ENCODE measurements at regions not wholly inside any gene's neighbourhood (a gene's known extent, or its start where the extent isn't known, plus 50 kb on each side); places are given as distances from the start of the nearest gene placed in this dataset.
"Not testable (repeated sequence)": the region's sequence is repeated elsewhere in the genome, so short reads cannot be mapped to it uniquely, and the experiment has no call there.

DNA sequence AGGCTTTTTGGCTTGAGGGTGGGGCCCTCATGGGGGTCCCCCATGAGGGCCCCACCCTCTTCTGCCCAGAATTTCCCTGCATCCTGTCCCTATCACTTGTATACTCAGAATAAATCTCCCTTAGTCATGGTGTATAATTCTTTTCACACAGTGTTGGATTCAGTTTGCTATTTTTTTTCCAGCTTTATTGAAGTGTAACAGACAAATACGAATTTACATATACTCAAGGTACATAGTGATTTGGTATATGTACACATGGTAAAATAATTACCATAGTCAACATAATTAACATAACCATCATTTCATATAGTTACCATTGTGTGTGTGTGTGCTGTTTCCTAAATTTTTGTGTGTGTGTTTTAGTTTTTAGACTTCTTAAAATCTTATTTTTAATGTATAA, 289.4 kb downstream of the CNTNAP3B start:
- POLR2A ChIA-PET; H3K4me3 Mint-ChIP-seq; DNase-seq; CTCF ChIA-PET; H3K4me1 Mint-ChIP-seq (ENCODE audit: low read depth); H3K27ac Mint-ChIP-seq; H3K9me3 Mint-ChIP-seq; H3K27me3 Mint-ChIP-seq; H3K36me3 Mint-ChIP-seq; intact Hi-C loops (cut with micrococcal nuclease): not testable (repeated sequence)

DNA sequence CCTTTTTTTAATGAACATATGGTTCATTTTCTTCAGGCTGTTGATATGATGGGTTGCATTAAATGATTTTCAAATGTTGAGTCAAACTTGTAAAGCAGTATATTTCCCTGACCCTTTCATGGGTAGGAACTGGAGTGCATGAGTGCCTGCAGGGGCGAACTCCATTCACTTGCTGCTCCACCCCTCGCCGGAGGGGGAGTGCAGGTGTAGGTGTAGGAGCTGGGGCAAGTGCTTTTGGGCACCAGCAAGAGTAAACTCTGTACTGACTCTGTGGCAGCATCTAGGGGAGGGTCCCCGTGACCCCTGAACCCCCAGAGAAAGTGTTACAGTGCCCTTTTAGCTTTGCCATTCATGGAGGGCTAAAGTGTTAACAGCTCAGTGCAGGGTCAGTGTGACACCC, 290.3 kb downstream of the CNTNAP3B start:
- H3K27me3 Mint-ChIP-seq; CTCF ChIA-PET; intact Hi-C loops (cut with micrococcal nuclease); H3K27ac Mint-ChIP-seq; H3K4me1 Mint-ChIP-seq (ENCODE audit: low read depth); DNase-seq; H3K9me3 Mint-ChIP-seq; H3K36me3 Mint-ChIP-seq; H3K4me3 Mint-ChIP-seq; POLR2A ChIA-PET: not testable (repeated sequence)

DNA sequence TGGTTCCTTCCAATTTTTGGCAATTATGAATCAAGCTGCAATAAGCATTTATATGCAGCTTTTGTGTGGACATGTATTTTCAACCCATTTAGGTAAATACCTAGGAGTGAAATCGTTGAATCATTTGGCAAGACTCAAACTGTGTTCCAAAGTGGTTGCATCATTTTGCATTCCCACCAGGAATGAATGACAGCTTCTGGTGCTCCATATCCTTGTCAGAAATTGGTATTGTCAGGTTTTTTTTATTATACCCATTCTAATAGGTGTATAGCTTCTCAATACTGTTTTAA, 290.7 kb downstream of the CNTNAP3B start:
- CTCF ChIA-PET; H3K36me3 Mint-ChIP-seq; DNase-seq; H3K4me3 Mint-ChIP-seq; H3K27ac Mint-ChIP-seq; H3K27me3 Mint-ChIP-seq; H3K4me1 Mint-ChIP-seq (ENCODE audit: low read depth); intact Hi-C loops (cut with micrococcal nuclease); POLR2A ChIA-PET; H3K9me3 Mint-ChIP-seq: not testable (repeated sequence)

DNA sequence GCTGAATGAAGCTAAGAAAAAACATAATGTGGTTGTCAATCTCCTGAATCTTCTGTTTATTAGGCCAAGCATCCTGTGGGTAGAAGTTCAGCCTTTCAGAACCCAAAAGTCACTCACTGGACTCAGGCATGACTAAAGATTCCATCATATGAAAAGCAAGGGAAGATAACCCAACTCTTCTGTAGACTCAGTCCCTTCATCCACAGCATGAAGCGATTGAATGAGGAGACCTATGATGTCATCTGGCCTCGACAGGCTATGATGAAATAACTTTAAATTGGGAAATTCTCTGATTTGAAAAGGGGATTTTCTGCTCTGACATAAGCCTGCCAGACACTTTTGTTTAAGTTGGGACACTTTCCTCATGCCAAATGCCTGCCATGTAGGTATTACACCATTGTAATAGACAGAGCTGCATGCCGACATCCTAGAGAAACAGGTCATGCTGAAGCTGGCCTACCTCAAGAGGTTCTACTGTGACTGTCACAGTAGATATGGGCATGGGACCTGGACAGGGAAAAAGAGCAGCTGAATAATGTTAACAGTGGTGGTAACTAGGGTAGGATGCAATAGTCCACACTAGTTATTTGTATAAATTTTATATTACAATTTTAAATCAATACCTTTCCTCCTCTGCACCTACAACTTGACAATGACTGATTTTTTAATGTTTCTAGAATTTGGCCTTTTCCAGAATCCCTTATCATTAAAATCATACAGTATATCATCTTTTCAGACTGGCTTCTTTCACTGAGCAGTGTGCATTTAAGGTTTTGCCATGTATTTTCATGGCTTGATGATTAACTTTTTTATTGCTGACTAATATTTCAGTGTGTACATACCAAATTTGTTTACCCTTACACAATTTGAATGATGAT, 291.3 kb downstream of the CNTNAP3B start:
- H3K4me1 Mint-ChIP-seq (ENCODE audit: low read depth); H3K27ac Mint-ChIP-seq; intact Hi-C loops (cut with micrococcal nuclease); DNase-seq; POLR2A ChIA-PET; H3K27me3 Mint-ChIP-seq; H3K9me3 Mint-ChIP-seq; H3K4me3 Mint-ChIP-seq; H3K36me3 Mint-ChIP-seq; CTCF ChIA-PET: not testable (repeated sequence)

DNA sequence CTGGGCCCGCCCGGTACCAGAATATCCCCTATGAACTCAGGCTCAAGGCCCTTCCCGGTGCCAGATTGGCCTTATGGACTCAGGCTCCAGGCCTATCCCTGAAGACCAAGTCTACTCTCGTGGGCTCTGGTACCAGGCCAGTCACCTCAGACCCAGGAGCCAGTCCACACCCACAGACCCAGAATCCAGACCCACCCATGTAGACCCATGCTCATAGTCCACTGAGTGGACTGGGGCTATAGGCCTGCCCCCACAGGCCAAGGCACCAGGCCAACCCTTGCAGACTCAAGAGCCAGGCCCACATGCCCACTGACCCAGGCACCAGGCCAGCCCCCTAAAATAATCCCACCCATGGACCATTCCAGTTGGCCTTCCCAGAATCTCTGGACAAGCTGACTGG, 296.1 kb downstream of the CNTNAP3B start:
- POLR2A ChIA-PET; H3K27me3 Mint-ChIP-seq; H3K4me3 Mint-ChIP-seq; CTCF ChIA-PET; DNase-seq; intact Hi-C loops (cut with micrococcal nuclease); H3K36me3 Mint-ChIP-seq; H3K9me3 Mint-ChIP-seq; H3K27ac Mint-ChIP-seq; H3K4me1 Mint-ChIP-seq (ENCODE audit: low read depth): not testable (repeated sequence)

DNA sequence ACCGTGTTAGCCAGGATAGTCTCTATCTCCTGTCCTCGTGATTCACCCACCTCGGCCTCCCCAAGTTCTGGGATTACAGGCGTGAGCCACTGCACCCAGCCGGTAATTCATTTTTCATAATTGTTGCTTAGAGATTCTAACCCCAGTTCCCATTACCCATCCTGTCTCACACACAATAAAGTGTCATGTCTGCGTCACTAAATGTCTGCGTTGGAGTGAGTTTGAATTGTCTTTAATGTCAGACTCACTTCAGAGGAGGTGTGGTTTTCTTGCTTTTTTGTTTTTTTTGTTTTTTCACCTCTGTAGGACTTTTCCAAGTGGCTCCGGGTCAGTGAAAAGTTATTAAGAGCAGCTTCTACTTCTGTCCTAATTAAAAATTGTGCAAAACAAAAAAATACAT, 304.5 kb downstream of the CNTNAP3B start:
- CTCF ChIA-PET; POLR2A ChIA-PET; DNase-seq; intact Hi-C loops (cut with micrococcal nuclease); H3K4me1 Mint-ChIP-seq (ENCODE audit: low read depth); H3K36me3 Mint-ChIP-seq; H3K27me3 Mint-ChIP-seq; H3K27ac Mint-ChIP-seq; H3K9me3 Mint-ChIP-seq; H3K4me3 Mint-ChIP-seq: not testable (repeated sequence)

DNA sequence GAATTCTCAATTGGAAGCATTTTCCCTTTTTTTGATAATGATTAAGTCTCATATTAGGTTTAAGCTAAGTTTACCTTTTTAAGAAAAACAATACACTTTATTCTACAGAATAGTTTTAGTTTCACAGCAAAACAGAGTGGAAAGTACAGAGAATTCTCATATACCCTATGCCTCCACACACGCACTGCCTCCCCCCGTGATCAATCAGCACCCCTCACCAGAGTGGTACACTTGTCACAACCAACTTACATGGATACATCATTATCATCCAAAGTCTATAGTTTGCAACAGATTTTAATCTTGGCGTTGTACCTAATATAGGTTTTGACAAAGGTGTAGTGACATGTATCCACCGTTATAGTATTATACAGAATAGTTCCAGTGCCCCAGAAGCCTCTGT, 326.5 kb downstream of the CNTNAP3B start:
- H3K9me3 Mint-ChIP-seq; H3K27ac Mint-ChIP-seq; POLR2A ChIA-PET; DNase-seq; intact Hi-C loops (cut with micrococcal nuclease); H3K36me3 Mint-ChIP-seq; H3K4me1 Mint-ChIP-seq (ENCODE audit: low read depth); H3K27me3 Mint-ChIP-seq; CTCF ChIA-PET; H3K4me3 Mint-ChIP-seq: not testable (repeated sequence)

DNA sequence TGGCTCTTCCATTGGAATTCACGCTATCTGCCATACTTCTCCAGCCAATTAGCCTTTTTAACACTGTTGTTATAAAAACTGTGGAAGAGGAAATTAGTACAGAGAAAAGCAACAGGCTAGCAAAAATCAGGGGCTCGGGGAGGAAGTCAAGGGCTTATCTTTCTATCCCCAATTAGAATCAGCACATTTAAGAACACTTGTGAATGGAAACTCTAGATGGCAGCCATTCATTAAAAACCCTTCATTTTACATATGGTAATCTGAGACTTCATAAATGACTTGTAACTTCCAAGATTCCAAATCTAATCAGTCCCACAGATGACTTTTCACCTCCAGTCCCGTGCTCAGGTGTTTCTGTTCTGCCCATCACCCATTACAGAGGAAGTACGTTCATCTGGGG, 330.5 kb downstream of the CNTNAP3B start:
- H3K4me1 Mint-ChIP-seq (ENCODE audit: low read depth); H3K27me3 Mint-ChIP-seq; DNase-seq; H3K27ac Mint-ChIP-seq; H3K9me3 Mint-ChIP-seq; intact Hi-C loops (cut with micrococcal nuclease); POLR2A ChIA-PET; H3K4me3 Mint-ChIP-seq; H3K36me3 Mint-ChIP-seq; CTCF ChIA-PET: not testable (repeated sequence)

DNA sequence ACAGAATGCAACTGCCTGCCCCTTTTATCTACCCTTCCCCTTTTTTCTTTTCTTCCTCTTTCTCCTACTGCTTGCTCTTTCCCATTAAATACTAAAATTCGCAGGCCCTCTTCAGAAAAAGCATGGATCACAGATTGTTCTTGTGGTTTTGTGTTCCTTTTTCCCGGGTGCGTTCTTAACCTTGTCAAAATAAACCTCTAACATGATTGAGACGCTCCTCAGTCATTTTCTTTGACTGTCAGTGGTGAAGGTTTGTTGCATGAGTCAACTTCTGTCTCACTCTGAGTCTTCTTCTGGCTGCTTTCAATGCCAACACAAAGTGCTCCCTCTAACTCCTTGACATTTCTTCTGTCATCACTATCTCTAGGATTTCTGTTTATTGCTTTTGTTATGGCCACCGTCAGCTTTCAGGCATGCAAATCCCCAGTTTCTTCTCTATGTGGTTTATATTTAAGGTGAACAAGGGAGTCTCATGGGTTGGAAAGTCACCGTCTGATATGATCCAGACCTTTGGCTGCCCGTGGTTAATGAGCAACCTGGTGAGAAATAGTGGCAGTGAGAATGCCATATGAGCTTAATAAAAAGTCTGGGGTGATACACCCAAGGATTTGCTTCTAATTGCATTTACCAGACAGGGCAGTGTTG, 338.4 kb downstream of the CNTNAP3B start:
- H3K27ac Mint-ChIP-seq; POLR2A ChIA-PET; H3K4me3 Mint-ChIP-seq; intact Hi-C loops (cut with micrococcal nuclease); CTCF ChIA-PET; H3K9me3 Mint-ChIP-seq; DNase-seq; H3K4me1 Mint-ChIP-seq (ENCODE audit: low read depth); H3K27me3 Mint-ChIP-seq; H3K36me3 Mint-ChIP-seq: not testable (repeated sequence)

DNA sequence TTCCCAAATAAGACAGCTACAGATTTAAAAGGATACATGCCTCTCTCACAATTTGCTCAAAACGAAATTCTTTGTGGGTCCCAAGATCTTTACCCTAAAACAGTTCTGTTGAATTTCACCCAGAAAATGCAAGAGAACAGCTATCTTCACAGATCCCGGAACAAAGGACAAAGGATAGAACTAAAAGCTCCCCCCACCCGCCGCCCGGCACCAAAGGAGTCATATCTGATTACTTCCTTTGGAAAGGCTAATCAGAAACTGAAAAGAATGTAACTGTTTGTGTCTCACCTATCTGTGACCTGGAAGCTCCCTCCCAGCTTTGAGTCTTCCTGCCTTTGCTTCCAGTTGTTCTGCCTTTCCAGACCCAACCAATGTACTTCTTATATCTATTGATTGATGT, 339.2 kb downstream of the CNTNAP3B start:
- POLR2A ChIA-PET; CTCF ChIA-PET; H3K4me1 Mint-ChIP-seq (ENCODE audit: low read depth); H3K36me3 Mint-ChIP-seq; H3K4me3 Mint-ChIP-seq; H3K27me3 Mint-ChIP-seq; DNase-seq; H3K27ac Mint-ChIP-seq; intact Hi-C loops (cut with micrococcal nuclease); H3K9me3 Mint-ChIP-seq: not testable (repeated sequence)

DNA sequence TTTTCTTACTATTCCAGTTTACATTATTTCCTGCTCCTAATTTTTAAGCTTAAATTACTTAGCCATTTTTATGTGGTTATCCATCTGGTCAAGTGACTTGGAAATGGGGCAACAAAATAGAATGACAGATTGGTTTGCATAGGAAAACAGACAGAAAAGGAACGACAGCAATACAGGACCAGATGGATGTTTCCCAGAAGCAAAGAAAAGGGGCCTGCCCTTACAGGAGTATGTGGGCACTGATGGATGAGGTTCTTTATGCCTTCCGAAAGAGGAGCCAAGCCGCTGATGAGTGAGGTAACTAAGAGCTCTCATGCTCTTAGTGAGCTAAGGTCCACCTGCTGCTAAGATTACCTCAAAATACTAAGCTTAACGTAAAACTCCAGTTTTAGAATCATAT, 339.8 kb downstream of the CNTNAP3B start:
- CTCF ChIA-PET; POLR2A ChIA-PET; H3K36me3 Mint-ChIP-seq; H3K4me3 Mint-ChIP-seq; H3K27me3 Mint-ChIP-seq; H3K9me3 Mint-ChIP-seq; DNase-seq; H3K27ac Mint-ChIP-seq; H3K4me1 Mint-ChIP-seq (ENCODE audit: low read depth); intact Hi-C loops (cut with micrococcal nuclease): not testable (repeated sequence)

DNA sequence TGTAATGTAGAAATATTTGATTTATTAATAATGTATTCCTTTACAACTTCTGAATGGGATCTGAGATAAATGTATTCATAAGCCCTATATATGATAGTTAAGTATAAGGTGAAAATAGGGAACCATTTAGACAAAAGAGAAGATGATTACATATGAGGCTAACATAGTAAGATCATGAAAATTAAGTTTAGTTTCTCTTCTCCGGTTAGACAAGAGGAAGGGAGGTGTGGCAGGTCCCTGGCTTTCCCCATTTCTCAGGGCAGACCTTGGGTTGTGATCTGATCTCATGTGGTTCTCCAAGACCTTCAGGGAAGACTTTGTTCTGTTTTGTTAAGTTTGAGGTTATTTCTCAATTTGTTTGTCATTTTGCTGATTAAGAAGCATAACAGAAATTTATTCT, 341.3 kb downstream of the CNTNAP3B start:
- H3K27ac Mint-ChIP-seq; intact Hi-C loops (cut with micrococcal nuclease); CTCF ChIA-PET; DNase-seq; H3K27me3 Mint-ChIP-seq; H3K4me1 Mint-ChIP-seq (ENCODE audit: low read depth); H3K9me3 Mint-ChIP-seq; H3K36me3 Mint-ChIP-seq; H3K4me3 Mint-ChIP-seq; POLR2A ChIA-PET: not testable (repeated sequence)

DNA sequence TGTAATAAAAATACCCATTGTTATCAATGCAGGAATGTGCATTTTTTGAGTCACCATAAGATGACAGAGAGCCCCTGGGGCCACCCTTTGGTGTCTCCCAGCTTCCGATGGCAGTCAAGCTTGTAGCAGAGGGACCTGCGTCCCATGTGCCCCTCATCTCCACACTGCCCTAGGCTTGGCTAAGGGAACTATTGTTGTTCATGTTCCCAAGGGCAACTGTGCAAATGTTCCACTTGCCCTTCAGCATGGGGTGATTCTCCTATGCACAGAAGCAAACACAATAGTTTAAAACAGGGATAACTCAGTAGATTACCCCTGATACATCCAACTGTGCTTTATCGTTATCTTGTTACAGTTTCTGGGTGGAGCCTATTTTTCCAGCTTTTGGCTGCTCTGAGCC, 342.0 kb downstream of the CNTNAP3B start:
- H3K36me3 Mint-ChIP-seq; H3K4me1 Mint-ChIP-seq (ENCODE audit: low read depth); DNase-seq; H3K27me3 Mint-ChIP-seq; H3K9me3 Mint-ChIP-seq; POLR2A ChIA-PET; intact Hi-C loops (cut with micrococcal nuclease); CTCF ChIA-PET; H3K27ac Mint-ChIP-seq; H3K4me3 Mint-ChIP-seq: not testable (repeated sequence)
